HG02571 (cell line): ENCODE measurements at regions not wholly inside any gene's neighbourhood (a gene's known extent, or its start where the extent isn't known, plus 50 kb on each side); places are given as distances from the start of the nearest gene placed in this dataset.

Source experiments
- ATAC-seq: cut with Tn5 transposase; IDR thresholded peaks from one replicate; pipeline ENCODE4 v1.9.1; 2021; ENCODE audit warnings: mild to moderate bottlenecking, moderate library complexity; ENCODE audit not compliant: unreplicated experiment

DNA sequence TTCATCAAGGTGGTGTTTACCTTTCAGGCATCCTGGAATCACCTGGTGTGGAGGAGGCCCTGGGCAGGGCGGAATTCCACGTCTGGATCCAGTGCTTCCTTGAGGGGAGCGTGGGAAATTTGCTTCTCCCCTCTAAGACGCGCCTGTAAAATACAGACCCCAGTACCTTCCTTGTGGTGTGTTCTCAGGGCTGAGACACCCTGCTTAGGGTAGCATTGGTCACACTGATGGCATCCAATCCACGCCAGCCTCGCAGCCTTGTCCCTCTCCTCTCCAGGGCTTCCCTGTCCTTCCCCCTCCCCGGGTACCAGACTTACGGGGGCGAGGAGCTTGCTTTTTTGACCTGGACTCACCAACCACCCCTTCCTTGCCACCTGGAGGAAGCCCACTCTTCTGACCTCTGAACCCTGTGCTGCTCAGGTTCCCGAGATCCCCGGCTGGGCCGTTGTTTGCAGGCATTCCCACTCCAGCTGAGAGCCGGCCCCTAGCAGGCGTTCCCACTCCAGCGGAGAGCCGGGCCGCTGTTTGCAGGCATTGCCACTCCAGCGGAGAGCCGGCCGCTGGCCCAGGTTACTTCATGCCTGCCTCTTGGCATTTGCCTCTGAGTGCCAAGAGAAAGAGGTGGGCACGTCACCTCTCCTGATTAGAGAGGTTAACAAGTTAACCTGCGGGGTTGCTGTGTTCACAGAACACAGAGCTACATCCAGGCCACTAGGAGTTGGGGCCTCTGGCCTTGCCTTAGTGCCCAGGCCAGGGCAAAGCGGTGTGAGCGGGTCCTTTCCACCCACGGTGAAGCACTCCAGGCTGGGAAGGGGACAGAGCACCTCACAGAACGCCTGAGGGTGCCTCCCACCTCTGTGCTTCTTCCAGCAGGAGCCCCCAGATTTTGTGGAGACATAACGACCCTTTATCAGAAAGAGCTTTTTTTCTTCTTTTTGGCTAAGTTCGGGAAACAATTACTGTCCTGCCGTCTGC, 254.0 kb upstream of the PPP2R2D start:
- no peak for ATAC-seq

DNA sequence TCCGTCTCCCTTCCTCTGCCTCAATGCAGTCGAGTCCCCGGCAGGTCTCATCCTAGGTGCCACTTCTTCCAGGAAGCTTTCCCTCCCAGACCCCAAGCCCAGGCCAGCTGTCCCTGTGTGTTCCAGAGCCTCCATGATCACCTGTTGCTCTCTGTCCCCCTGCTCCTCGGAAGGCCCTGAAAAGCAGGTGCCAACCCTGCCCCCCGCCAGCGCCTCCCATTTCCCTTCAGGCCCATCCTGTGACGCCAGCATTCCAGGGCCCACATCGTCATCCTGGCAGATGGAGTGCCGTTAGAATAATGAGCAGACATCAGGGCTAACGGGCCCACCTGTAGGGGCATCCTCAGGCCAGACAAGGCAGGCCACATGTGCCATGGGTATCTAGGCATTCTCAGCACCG, 253.0 kb upstream of the PPP2R2D start:
- no peak for ATAC-seq

DNA sequence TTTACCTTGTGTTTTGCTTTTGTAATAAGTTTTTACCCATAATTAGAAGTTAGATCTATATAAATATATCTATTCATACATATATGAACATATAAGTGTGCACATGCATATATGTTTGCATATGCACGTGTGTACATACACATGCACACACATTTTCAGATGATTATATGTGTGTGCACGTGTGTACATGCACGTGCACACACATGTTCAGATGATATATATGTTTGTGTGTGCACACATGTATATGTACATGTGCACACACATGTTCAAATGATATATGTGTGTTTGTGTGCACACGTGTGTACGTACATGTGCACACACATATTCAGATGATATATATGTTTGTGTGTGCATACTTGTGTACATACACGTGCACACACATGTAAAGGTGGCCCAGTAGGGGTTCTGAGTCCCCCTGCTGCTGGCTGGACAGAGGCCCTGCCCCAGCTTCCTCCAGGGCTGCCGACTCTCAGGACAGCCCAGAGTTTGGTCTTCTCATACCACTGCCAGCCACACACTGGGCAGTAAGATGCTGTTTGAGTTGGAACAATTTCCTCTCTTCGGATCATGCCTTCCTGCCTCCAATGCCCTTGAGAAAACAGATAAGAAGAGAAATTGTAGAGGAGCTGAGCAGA, 252.3 kb upstream of the PPP2R2D start:
- ATAC-seq: no peak

DNA sequence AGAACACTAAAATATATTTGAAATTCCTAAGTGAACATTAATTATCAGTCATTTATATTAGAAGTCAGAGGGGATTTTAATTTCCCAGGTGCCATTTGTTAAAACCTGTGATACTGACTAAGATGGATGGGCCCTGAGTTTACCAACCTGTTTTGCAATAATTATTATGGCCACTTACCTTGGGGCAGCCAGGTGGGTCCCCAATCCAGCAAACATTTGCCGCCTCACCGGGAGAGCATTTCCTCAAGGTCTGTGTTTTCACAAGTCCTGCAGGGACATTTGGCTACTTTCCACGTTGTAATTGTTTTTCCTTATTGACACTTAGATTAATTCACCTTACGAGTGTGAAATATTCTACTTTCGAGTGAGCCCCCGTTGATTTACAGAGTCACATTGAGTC, 251.2 kb upstream of the PPP2R2D start:
- no peak for ATAC-seq

DNA sequence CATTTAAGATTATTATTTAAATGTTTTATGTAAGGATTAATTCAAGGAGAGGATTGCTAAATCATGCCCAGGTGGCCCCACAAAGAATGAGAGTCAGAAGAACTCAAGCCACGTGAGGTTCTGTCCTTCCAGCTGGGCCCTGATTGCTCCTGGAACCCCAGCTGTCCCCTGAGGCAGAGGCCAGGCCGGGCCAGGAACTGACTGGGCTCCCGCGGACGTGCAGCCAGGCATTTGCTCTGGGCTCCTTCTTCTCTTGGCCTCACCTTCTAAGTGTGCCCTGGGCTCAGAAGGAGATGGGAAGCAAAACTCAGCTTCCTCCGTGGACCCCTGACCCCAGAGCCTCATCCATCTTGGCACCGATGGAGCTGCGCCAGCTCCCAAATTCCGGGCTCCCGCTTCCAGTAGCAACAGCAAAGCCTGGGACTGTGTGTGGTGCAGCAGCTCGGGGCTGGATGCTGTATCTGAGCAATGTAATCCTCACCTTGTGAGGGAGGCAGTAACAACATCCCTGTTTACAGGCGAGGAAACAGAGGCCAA, 250.6 kb upstream of the PPP2R2D start:
- ATAC-seq: no peak

DNA sequence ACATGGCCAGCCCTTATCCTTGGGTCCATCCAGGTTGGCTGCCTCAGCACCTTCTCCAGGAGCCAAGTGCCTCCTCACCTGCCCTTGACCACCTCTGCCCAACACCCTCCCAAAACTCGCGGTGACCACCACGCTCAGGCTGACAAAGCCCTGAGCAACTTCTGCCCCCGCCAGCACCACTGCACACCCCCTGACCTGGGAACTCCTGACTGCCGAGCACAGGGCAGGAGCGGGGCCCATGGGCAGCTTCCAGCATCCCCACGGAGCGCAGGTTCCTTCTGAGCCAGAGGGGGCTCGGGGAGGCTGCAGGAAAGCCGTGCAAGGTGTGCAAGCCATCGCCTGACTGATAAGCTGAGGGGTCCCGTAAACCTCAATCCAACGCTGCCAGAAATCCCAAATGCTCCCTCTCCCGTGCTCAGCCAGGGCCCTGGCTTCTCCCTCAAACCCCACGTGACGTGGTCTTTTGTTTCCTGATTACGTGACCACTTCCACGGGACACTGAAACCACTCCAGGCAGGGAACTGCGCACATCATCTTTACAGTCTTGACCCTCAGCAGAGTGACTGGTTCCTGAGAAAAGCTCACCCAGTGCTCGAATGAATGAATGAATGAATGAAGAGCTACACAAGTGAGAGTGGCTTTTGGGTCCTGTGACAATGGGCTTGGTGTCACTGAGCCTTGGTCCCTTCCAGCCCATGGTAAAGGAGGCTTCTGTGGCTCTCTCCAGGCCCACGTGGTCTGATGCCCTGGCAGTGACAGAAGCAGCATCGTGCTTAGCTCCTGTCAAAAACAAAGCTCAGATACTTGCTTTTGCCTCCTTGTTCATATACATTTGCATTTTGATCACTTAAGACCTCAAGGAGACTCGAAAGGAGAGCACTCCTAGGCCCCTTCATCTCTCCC, 249.8 kb upstream of the PPP2R2D start:
- ATAC-seq: no peak

GRCh38 chr10:131651674-131652437, 249.0 kb upstream of the PPP2R2D start:
- ATAC-seq: no peak

GRCh38 chr10:131652438-131653139, 248.2 kb upstream of the PPP2R2D start:
- no peak for ATAC-seq

GRCh38 chr10:131653140-131653539, 247.7 kb upstream of the PPP2R2D start:
- ATAC-seq: no peak

DNA sequence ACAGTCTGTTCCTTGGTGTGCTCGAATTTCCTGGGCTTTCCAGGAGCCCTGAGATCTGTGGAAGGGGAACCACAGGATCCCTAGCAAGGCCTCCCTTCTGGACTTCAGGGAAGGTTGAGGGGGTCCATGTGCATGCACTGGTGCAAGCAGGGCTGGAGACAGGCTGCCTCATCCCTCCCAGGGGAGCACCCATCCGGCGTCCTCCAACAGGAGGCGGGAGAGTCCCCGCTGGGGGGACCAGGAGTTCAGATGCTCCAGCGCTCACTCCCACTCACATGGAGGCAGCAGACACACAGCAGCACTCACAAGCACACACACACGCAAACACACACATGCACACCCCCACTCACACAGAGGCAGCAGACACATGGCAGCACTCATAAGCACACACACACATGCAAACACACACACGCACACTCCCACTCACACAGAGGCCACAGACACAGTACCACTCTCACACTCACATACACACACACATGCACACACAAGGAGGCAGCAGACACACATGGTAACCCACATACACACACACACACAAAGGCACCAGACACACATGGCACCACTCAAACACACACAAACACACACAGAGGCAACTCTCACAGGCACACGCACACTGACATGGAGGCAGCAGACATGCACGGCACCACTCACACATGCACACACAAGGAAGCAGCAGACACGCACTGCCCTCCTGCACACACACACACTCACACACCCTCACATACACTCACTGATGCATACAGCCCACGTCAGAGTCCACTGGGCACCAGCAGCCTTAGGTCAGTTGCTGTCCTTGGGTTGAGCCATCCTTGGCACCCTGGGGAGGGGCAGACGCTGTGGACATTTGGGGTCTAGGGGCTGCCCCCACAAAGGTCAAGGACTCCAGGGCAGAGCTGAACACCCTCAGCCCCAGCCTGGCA, 247.0 kb upstream of the PPP2R2D start:
- ATAC-seq: no peak

GRCh38 chr10:131654471-131655087, 246.2 kb upstream of the PPP2R2D start:
- no peak for ATAC-seq

DNA sequence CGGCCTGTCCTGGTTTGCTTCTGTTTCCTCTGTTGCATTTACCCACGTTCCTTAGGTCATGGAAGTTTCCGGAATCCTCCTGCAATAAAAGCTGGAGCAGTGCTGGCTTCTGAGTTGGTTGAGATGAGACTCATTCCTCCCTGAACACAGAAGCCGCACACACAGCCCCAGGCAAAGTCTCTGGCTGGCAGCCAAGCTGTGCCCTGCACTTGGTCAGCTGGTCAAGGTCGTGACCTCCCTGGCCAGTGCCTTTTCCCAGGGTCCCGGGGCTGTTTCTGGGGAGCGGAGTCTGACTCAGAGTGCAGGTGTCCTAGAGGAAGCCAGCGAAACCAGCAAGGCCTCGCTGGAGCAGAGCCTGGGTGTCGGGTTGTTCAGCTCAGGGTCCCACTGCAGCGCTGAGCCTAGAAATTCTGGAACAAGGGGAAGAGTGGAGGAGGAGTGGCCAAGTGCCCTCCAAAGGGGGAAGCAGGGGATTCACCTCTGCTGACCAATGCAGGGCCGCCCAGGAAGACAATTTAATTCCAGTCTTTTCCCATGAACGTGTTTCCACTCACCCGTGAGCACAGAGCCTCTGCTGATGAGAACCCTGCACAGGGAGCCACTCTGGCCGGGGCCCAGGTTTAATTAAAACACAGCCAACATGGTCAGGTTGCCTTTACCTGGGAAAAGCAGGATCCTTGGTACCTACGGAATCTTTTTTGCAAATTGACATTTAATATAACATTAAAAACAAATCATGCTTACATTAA, 245.5 kb upstream of the PPP2R2D start:
- ATAC-seq: no peak

GRCh38 chr10:131656009-131656408, 244.8 kb upstream of the PPP2R2D start:
- ATAC-seq: no peak

- no peak for ATAC-seq
Measured at GRCh38 chr10:131656431-131656841, 244.4 kb upstream of the PPP2R2D start.

DNA sequence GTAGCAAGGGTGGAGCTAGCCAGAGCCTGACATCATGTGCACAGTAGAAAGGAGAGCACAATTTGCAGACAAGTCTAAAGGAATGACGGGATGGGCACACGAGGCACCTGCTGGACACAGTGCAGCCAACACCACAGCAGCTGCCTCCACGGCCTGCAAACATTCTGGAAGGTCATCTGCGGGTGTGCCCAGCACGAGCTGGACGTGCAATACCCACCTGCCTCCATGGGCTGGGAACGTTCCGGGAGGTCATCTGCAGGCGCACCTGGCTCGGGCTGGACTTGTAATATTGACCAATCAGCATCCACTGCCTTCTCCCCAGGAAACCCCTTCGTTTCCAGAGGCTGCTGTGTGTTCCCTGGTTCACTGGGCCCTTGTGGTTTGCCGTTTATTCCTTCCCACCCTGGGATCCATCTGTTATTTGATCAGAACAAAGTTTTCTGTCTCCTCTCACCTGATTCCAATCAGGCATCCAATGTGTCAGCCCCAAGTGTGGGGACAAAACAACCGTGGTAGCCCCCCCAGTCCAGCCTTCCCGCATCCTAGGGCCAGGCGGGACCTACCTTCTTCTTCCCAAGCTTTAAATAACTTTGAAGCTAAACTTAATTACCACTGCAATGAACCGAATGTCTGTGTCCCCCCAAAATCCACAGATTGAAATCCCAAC, 243.4 kb upstream of the PPP2R2D start:
- ATAC-seq: no peak

GRCh38 chr10:131657985-131658330, 242.8 kb upstream of the PPP2R2D start:
- ATAC-seq: no peak
